Mesenchymal stem cell (in vitro differentiated cells and primary cell): ENCODE measurements at regions not wholly inside any gene's neighbourhood (a gene's known extent, or its start where the extent isn't known, plus 50 kb on each side); places are given as distances from the start of the nearest gene placed in this dataset.

Experiments used
- DNase-seq: peaks from one replicate; pipeline ENCODE4 v3.0.0-alpha.2; 2013
- H2AFZ ChIP-seq: one replicate; pipeline ENCODE4 v1.6.1; 2013; ENCODE audit warnings: low read depth, mild to moderate bottlenecking, control low read depth, inconsistent platforms, low read length, moderate library complexity
- H2AK5ac ChIP-seq: 2 replicates; pipeline ENCODE4 v1.6.1; 2013; ENCODE audit warnings: low read length, moderate library complexity, mild to moderate bottlenecking, inconsistent platforms; ENCODE audit not compliant: severe bottlenecking
- H2BK120ac ChIP-seq: one replicate; pipeline ENCODE4 v1.6.1; 2013; ENCODE audit warnings: low read depth, mild to moderate bottlenecking, inconsistent platforms, low read length, moderate library complexity
- H2BK12ac ChIP-seq, 2 experiments: one replicate each; pipeline ENCODE4 v1.6.1; 2013; ENCODE audit warnings: inconsistent platforms in 2 of 2, low read length in 2 of 2, mild to moderate bottlenecking in 2 of 2, moderate library complexity in 2 of 2, control low read depth in 1 of 2
- H2BK15ac ChIP-seq: one replicate; pipeline ENCODE4 v1.6.1; 2013; ENCODE audit warnings: mild to moderate bottlenecking, low read depth, inconsistent platforms; ENCODE audit not compliant: poor library complexity, severe bottlenecking
- H2BK5ac ChIP-seq: 2 replicates; pipeline ENCODE4 v1.6.1; 2013; ENCODE audit warnings: low read depth, mild to moderate bottlenecking, low read length, control low read depth, inconsistent platforms; ENCODE audit not compliant: poor library complexity, severe bottlenecking
- H3K14ac ChIP-seq, 2 experiments: one replicate each; pipeline ENCODE4 v1.6.1; 2013; ENCODE audit warnings: inconsistent platforms in 2 of 2, low read length in 2 of 2, control low read depth in 1 of 2, mild to moderate bottlenecking in 1 of 2, moderate library complexity in 1 of 2
- H3K18ac ChIP-seq, 2 experiments: one replicate each; pipeline ENCODE4 v1.6.1; 2013; ENCODE audit warnings: inconsistent platforms in 2 of 2, low read length in 2 of 2, control low read depth in 1 of 2, low read depth in 1 of 2, mild to moderate bottlenecking in 1 of 2
- H3K23ac ChIP-seq, 2 experiments: one replicate each; pipeline ENCODE4 v1.6.1; 2013; ENCODE audit warnings: inconsistent platforms in 2 of 2, low read length in 2 of 2, mild to moderate bottlenecking in 2 of 2, moderate library complexity in 2 of 2, control low read depth in 1 of 2
- H3K27ac ChIP-seq: 2 replicates; pipeline ENCODE4 v1.5.1; 2013; ENCODE audit warnings: mild to moderate bottlenecking, moderate library complexity, low read length, control low read depth, inconsistent platforms; ENCODE audit not compliant: poor library complexity, severe bottlenecking
- H3K27me3 ChIP-seq, 2 experiments: 2 replicates each; pipeline versions ENCODE4 v1.6.1 to v1.7.0; 2013; ENCODE audit warnings: low read length in 2 of 2, mild to moderate bottlenecking in 2 of 2, moderate library complexity in 2 of 2, control low read depth in 1 of 2, inconsistent platforms in 1 of 2; ENCODE audit not compliant: control insufficient read depth in 1 of 2, insufficient read depth in 1 of 2
- H3K36me3 ChIP-seq, 2 experiments: 2 replicates each; pipeline versions ENCODE4 v1.6.1 to v1.7.0; 2013; ENCODE audit warnings: low read length in 2 of 2, control low read depth in 1 of 2, inconsistent platforms in 1 of 2, low read depth in 1 of 2, mild to moderate bottlenecking in 1 of 2; ENCODE audit not compliant: insufficient read depth in 2 of 2, control insufficient read depth in 1 of 2
- H3K4ac ChIP-seq, 2 experiments: one replicate each; pipeline ENCODE4 v1.6.1; 2013; ENCODE audit warnings: inconsistent platforms in 2 of 2, low read length in 2 of 2, mild to moderate bottlenecking in 2 of 2, moderate library complexity in 2 of 2, control low read depth in 1 of 2, low read depth in 1 of 2
- H3K4me1 ChIP-seq: 2 replicates; pipeline ENCODE4 v1.6.1; 2013; ENCODE audit warnings: low read depth, low read length, control low read depth; ENCODE audit not compliant: control insufficient read depth, insufficient read depth
- H3K4me2 ChIP-seq: 2 replicates; pipeline ENCODE4 v1.6.1; 2013; ENCODE audit warnings: low read length, mild to moderate bottlenecking, inconsistent platforms; ENCODE audit not compliant: poor library complexity, severe bottlenecking
- H3K4me3 ChIP-seq, 2 experiments: 2 replicates each; pipeline versions ENCODE4 v1.5.1 to v1.7.0; 2013; ENCODE audit warnings: low read length in 2 of 2, mild to moderate bottlenecking in 2 of 2, control low read depth in 1 of 2, low read depth in 1 of 2; ENCODE audit not compliant: insufficient read depth in 1 of 2
- H3K79me1 ChIP-seq: replicated peaks from 2 replicates; pipeline ENCODE4 v1.6.1; 2013; ENCODE audit warnings: mild to moderate bottlenecking, control low read depth, low read length, inconsistent platforms; ENCODE audit not compliant: poor library complexity, severe bottlenecking
- H3K9ac ChIP-seq: 2 replicates; pipeline ENCODE4 v1.7.0; 2013; ENCODE audit warnings: mild to moderate bottlenecking, low read length, moderate library complexity
- H3K9me3 ChIP-seq: 2 replicates; pipeline ENCODE4 v1.7.0; 2013; ENCODE audit warnings: mild to moderate bottlenecking, low read length; ENCODE audit not compliant: control insufficient read depth
- H4K8ac ChIP-seq: one replicate; pipeline ENCODE4 v1.6.1; 2013; ENCODE audit warnings: inconsistent platforms, mild to moderate bottlenecking, low read length, moderate library complexity
- H4K91ac ChIP-seq: one replicate; pipeline ENCODE4 v1.6.1; 2013; ENCODE audit warnings: mild to moderate bottlenecking, low read length, inconsistent platforms
- WGBS: methylation state at CpG from one replicate; pipeline ENCODE4 v1.1.7; 2013; ENCODE audit warnings: mixed read lengths; 5-methylcytosine and 5-hydroxymethylcytosine counted together

DNA sequence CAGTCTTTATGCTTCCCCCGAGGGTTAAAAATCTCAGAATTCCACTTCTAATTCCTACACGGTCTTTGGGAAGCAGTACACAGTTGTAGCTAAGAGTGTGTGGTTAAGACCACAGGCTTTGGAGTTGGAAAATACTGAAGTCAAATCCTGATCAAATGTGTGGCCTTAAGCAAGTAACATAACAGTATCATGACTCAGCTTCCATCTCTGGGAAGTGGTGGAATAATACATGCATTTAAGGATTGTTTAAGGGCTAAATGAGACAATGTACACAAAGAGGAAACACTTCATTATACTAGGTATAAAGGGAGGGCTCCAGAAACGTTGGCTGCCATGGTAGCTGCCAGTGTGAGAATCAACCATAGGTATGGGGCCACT lies 71.5 kb downstream of the FAT3 start:
- 28% methylated on average over 2 of the region's 3 CpGs for WGBS
- no peak overlapping the region for H4K8ac ChIP-seq
- peak; percentile 54 for DNase-seq

DNA sequence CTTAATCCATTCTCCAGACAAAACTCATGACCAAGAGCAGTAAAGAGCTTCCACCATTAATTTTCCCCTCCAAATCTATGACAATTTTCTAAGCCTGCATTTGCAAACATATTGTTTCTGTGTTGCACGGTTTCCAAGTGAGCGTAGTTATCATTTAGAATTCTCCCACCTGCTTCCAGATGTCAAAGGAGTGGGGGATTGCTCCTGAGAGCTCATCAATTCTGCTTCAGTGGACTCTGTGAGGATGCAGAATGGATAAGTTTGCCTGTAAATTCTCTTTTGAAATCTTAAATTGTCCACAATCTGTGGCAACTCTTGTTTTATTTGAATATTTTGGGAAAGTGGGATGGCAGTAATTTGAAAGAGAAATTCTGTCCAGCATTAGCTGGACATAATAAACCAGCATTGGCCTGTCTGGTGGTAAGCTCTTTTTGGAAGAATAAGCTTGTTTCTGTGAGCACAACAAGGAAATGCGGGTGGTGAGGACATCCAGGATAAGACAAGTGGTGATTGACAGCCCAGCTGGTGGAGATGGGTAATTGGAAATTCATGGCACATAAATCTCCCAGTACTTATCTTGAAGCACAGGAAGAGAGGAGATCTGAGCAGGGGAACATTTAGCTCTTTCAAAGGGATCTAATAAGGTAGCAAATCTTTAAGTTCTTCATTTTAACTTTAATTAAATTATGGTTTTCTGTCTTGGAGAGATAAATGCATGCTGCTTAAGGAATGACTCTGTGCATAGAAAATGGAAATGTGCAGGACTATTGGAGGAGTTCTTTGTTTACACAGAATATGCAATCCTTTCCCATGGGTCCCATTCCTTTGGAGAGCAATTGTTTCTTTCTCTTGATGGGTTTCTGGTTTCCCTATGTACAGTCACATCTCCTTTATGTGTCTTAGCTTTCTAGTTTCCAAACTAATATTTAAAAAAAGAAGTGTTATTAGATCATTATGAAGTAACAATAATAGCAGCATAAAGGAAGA lies 73.2 kb downstream of the FAT3 start:
- no peak overlapping the region for H2BK15ac ChIP-seq
- no peak overlapping the region for H2BK12ac ChIP-seq
- H3K14ac ChIP-seq, result no peak overlapping the region
- no peak overlapping the region for H2AK5ac ChIP-seq
- H3K18ac ChIP-seq, result no peak overlapping the region
- WGBS, result 79% methylated on average over 3 of the region's 3 CpGs
- no peaks in the 10 kb centered on the region for H3K36me3 ChIP-seq
- H2BK5ac ChIP-seq, result no peak overlapping the region
- DNase-seq, result no peak
- no peaks in the 10 kb centered on the region for H3K9me3 ChIP-seq
- no peaks in the 10 kb centered on the region for H3K79me1 ChIP-seq
- H2AFZ ChIP-seq, result no peak overlapping the region
- H3K4me2 ChIP-seq, result no peak overlapping the region
- H3K4ac ChIP-seq, result no peak overlapping the region
- H3K27ac ChIP-seq, result no peak overlapping the region
- H4K91ac ChIP-seq, result no peak overlapping the region
- no peak overlapping the region for H2BK120ac ChIP-seq
- no peak overlapping the region for H3K4me3 ChIP-seq
- no peak overlapping the region for H4K8ac ChIP-seq
- H3K9ac ChIP-seq, result no peak overlapping the region
- H3K27me3 ChIP-seq, result no peaks in the 10 kb centered on the region
- H3K23ac ChIP-seq, result no peak overlapping the region
- H3K4me1 ChIP-seq, result peaks cover 3% of the 10 kb centered on the region

More for the DNA sequence above, 71.5 kb downstream of the FAT3 start:
- no peak overlapping the region for H3K4me3 ChIP-seq
- peak overlapping the region; percentile 20 for H2BK5ac ChIP-seq
- no peaks in the 10 kb centered on the region for H3K36me3 ChIP-seq
- H2BK15ac ChIP-seq, result no peak overlapping the region
- no peak overlapping the region for H3K4me2 ChIP-seq
- H3K9me3 ChIP-seq, result no peaks in the 10 kb centered on the region
- H2BK12ac ChIP-seq, result no peak overlapping the region
- H3K4ac ChIP-seq, result no peak overlapping the region
- H3K4me1 ChIP-seq, result peaks cover 3% of the 10 kb centered on the region
- H4K91ac ChIP-seq, result no peak overlapping the region
- H3K14ac ChIP-seq, result no peak overlapping the region
- H3K23ac ChIP-seq, result no peak overlapping the region
- H3K79me1 ChIP-seq, result no peaks in the 10 kb centered on the region
- H3K18ac ChIP-seq, result no peak overlapping the region
- no peaks in the 10 kb centered on the region for H3K27me3 ChIP-seq
- H3K9ac ChIP-seq, result no peak overlapping the region
- H3K27ac ChIP-seq, result peak overlapping the region; percentile 15
- no peak overlapping the region for H2AFZ ChIP-seq
- no peak overlapping the region for H2BK120ac ChIP-seq
- H2AK5ac ChIP-seq, result peak overlapping the region; percentile 3

DNA sequence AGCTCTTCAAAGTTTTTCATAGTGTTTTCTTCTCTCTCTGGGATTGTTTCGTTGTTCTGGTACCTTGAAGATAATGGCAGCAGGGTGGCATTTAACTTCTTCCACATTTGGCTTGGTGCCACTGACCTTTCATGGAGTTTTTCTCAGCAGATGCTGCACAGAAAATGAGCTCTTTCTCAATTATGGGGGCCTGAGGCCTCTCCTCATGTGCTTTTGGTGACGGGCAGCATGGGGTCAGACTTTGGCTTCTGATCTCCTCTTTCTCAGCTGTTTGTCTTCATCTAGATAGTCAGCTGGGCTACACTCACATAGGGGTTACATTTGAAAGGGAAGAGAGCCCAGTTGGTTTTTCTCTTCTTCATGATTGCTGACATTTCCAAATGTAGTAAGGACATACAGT lies 76.3 kb downstream of the FAT3 start:
- Histone ChIP-seq H3K23ac (no peak overlapping the region), H3K4me2 (no peak overlapping the region), H3K9ac (no peak overlapping the region), H2AFZ (no peak overlapping the region), H3K36me3 (no peaks in the 10 kb centered on the region), H2AK5ac (no peak overlapping the region), H3K9me3 (no peaks in the 10 kb centered on the region), H4K91ac (no peak overlapping the region), H3K27me3 (no peaks in the 10 kb centered on the region), H3K4me3 (no peak overlapping the region), H3K18ac (no peak overlapping the region), H4K8ac (no peak overlapping the region), H2BK120ac (no peak overlapping the region), H3K14ac (no peak overlapping the region), H2BK12ac (no peak overlapping the region), H3K4ac (no peak overlapping the region), H2BK5ac (no peak overlapping the region), H3K4me1 (peaks cover 2% of the 10 kb centered on the region), H3K27ac (no peak overlapping the region), H3K79me1 (no peaks in the 10 kb centered on the region), H2BK15ac (no peak overlapping the region)
- 90% methylated on average over 2 of the region's 2 CpGs for WGBS
- no peak for DNase-seq

DNA sequence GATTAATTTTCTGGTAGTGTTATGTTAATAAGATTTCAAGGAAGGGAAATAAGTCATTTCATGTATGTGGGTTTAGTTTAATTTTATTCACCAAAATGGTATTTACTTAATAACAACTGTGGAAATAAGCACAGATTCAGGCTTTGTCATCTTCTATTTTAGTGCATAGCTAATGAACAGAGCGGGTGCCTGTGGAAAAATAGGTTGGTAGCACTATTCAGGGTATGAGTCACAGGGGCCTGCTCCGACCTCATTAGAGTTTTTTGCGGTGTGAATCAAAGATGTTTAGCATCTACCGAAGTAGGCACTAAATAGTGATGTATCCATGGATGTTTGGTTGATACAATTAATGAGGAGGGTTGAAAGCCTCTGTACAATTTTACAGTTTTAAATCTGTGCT lies 78.2 kb downstream of the FAT3 start:
- Histone ChIP-seq H2BK5ac (no peak overlapping the region), H3K36me3 (no peaks in the 10 kb centered on the region), H3K79me1 (no peaks in the 10 kb centered on the region), H2AFZ (no peak overlapping the region), H3K4ac (no peak overlapping the region), H3K23ac (no peak overlapping the region), H3K9ac (no peak overlapping the region), H3K4me3 (no peak overlapping the region), H4K91ac (no peak overlapping the region), H2AK5ac (no peak overlapping the region), H2BK120ac (no peak overlapping the region), H3K18ac (no peak overlapping the region), H2BK15ac (no peak overlapping the region), H3K14ac (no peak overlapping the region), H2BK12ac (no peak overlapping the region), H4K8ac (no peak overlapping the region), H3K27ac (no peak overlapping the region), H3K4me2 (no peak overlapping the region), H3K4me1 (no peaks in the 10 kb centered on the region), H3K27me3 (no peaks in the 10 kb centered on the region), H3K9me3 (no peaks in the 10 kb centered on the region)
- WGBS, result 40% methylated on average over 4 of the region's 4 CpGs
- DNase-seq, result peak; percentile 37
